ENCODE measurements at regions not wholly inside any gene's neighbourhood (a gene's known extent, or its start where the extent isn't known, plus 50 kb on each side); places are given as distances from the start of the nearest gene placed in this dataset.

DNA sequence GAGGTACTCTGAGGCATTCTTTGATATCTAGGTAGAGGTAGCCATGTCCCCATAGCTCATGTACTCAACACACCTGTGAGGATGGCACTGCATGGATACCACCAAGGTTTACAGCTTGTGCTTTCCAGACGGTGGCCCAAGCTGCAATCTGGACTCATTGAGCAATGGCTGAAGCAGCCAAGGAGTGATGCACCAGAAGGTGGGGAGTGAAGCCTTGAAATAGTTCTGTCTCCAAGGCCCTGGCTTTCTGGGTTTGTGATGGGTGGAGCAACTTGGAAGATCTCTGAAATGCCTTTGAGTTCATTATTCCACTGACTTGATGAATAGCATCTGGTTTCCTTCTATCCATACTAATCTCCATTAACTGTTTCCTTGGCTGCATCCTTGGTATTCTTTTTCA, 290.0 kb upstream of the NOVA1 start:
- TF ChIP-seq EZH2phosphoT487 (IDR thresholded peaks at IDR 0.05; ENCODE audit: insufficient read depth, low read depth) (no peak), EZH2 (IDR thresholded peaks at IDR 0.05; ENCODE audit: insufficient read depth, poor library complexity, severe bottlenecking) (no peak)
- Histone ChIP-seq H4K20me1 (ENCODE audit: insufficient read depth) (no peaks in the 10 kb centered on the region), H3K4me3 (no peak overlapping the region), H3F3A (ENCODE audit: insufficient read depth) (no peaks in the 10 kb centered on the region), H3K9me3 (ENCODE audit: low read depth) (no peaks in the 10 kb centered on the region), H3K27me3 (replicated peaks; ENCODE audit: insufficient read depth) (no peaks in the 10 kb centered on the region), H3K79me2 (ENCODE audit: insufficient read depth) (no peaks in the 10 kb centered on the region), H3K9ac (no peak overlapping the region), H3K27ac (no peak overlapping the region), H2AFZ (no peak overlapping the region), H3K4me2 (ENCODE audit: unreplicated experiment) (no peak overlapping the region), H3K4me1 (ENCODE audit: insufficient read depth) (no peaks in the 10 kb centered on the region), H3K36me3 (ENCODE audit: low read depth) (no peaks in the 10 kb centered on the region), H3K9me2 (ENCODE audit: insufficient read depth) (no peaks in the 10 kb centered on the region)
- in situ Hi-C loops (cut with MboI) = no loop called here
- WGBS, 2 experiments (ENCODE audit: low coverage in 1 of 2, low lambda C conversion rate in 2 of 2, missing lambda C conversion rate in 2 of 2) = 8 to 15% methylated on average over 1 of the region's 1 CpG
- peak; percentile 11 for DNase-seq

DNA sequence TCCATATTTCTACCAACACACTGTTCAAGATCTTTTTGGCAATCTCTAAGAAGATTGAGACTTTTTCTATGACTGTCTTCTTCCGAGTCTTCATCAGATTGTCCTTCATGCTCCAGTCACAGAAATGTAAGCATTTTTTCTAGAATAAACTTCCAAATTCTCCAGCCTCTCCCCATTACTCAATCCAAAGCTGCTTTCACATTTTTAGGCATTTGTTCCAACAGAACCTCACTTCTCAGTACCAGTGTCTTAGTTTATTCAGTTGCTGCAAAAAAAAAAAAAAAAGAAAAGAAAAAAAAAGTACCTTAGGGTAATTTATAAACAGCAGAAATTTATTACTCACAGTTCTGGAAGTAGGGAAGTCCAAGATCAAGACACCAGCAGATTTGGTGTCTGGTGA, 290.8 kb upstream of the NOVA1 start:
- H2AFZ ChIP-seq = no peak overlapping the region
- in situ Hi-C loops (cut with MboI) = no loop called here
- no peaks in the 10 kb centered on the region for H3K9me2 ChIP-seq (ENCODE audit: insufficient read depth)
- H3K27me3 ChIP-seq (replicated peaks; ENCODE audit: insufficient read depth) = no peaks in the 10 kb centered on the region
- no peaks in the 10 kb centered on the region for H3K36me3 ChIP-seq (ENCODE audit: low read depth)
- H3K9me3 ChIP-seq (ENCODE audit: low read depth) = no peaks in the 10 kb centered on the region
- H3K9ac ChIP-seq = no peak overlapping the region
- no peaks in the 10 kb centered on the region for H3K4me1 ChIP-seq (ENCODE audit: insufficient read depth)
- 6 to 18% methylated on average over 1 of the region's 1 CpG for WGBS, 2 experiments (ENCODE audit: low coverage in 1 of 2, low lambda C conversion rate in 2 of 2, missing lambda C conversion rate in 2 of 2)
- no peak overlapping the region for H3K4me2 ChIP-seq (ENCODE audit: unreplicated experiment)
- H4K20me1 ChIP-seq (ENCODE audit: insufficient read depth) = no peaks in the 10 kb centered on the region
- no peak overlapping the region for H3K4me3 ChIP-seq
- TF ChIP-seq EZH2 (IDR thresholded peaks at IDR 0.05; ENCODE audit: insufficient read depth, poor library complexity, severe bottlenecking) = no peak
- no peak for TF ChIP-seq EZH2phosphoT487 (IDR thresholded peaks at IDR 0.05; ENCODE audit: insufficient read depth, low read depth)
- no peaks in the 10 kb centered on the region for H3F3A ChIP-seq (ENCODE audit: insufficient read depth)
- no peaks in the 10 kb centered on the region for H3K79me2 ChIP-seq (ENCODE audit: insufficient read depth)
- H3K27ac ChIP-seq = no peak overlapping the region
- no peak for DNase-seq

DNA sequence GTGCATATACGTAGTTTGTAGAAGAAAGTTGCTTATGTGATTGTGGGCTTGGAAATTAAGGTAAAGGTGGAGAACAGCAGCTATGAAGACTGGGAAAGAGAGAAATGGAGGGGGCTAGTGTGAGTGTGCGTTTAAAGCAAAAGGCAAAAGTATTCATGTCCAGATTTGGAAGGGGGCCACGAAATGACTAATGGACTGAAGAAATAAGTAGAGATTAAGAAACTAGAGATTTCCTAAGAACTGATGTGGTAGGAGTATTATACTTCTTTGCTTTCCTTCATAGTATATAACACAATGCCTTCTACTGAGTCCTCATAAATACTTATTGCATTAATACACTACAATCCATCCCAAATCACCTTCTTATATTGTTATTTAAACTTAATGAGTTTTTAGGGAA, 298.6 kb upstream of the NOVA1 start:
- Histone ChIP-seq H3F3A (ENCODE audit: insufficient read depth) (no peaks in the 10 kb centered on the region), H3K36me3 (ENCODE audit: low read depth) (no peaks in the 10 kb centered on the region), H3K27ac (no peak overlapping the region), H3K4me1 (ENCODE audit: insufficient read depth) (no peaks in the 10 kb centered on the region), H3K27me3 (replicated peaks; ENCODE audit: insufficient read depth) (no peaks in the 10 kb centered on the region), H3K4me3 (no peak overlapping the region), H3K79me2 (ENCODE audit: insufficient read depth) (no peaks in the 10 kb centered on the region), H3K9ac (no peak overlapping the region), H3K9me3 (ENCODE audit: low read depth) (no peaks in the 10 kb centered on the region), H3K9me2 (ENCODE audit: insufficient read depth) (no peaks in the 10 kb centered on the region), H3K4me2 (ENCODE audit: unreplicated experiment) (no peak overlapping the region), H4K20me1 (ENCODE audit: insufficient read depth) (no peaks in the 10 kb centered on the region), H2AFZ (no peak overlapping the region)
- no peak for TF ChIP-seq EZH2phosphoT487 (IDR thresholded peaks at IDR 0.05; ENCODE audit: insufficient read depth, low read depth)
- TF ChIP-seq EZH2 (IDR thresholded peaks at IDR 0.05; ENCODE audit: insufficient read depth, poor library complexity, severe bottlenecking) = no peak
- DNase-seq = peak; percentile 70
- 42 to 48% methylated on average over 3 of the region's 3 CpGs for WGBS, 2 experiments (ENCODE audit: low coverage in 1 of 2, low lambda C conversion rate in 2 of 2, missing lambda C conversion rate in 2 of 2)
- in situ Hi-C loops (cut with MboI) = no loop called here

DNA sequence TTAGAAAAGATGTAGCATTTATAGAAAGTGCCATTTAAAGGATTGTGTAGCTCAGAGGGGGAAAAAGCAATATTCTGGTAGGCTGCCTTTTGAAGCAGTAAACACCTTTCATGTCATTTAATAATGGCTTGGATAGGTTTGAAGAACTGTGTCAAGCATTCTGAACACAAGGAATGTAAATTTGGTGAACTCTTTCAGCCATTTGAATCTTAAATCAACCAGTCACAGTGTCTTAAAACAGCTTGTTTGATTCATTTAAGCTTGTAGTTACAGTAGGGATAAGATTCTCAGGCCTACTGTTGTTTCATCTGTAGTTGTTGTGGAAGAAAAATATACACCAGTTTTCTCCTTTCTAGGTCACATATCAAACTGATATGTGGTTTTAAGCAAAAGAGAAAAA, 299.4 kb upstream of the NOVA1 start:
- no peak overlapping the region for H3K4me2 ChIP-seq (ENCODE audit: unreplicated experiment)
- H3K4me3 ChIP-seq = no peak overlapping the region
- no peak for DNase-seq
- H3K9ac ChIP-seq = no peak overlapping the region
- no peaks in the 10 kb centered on the region for H3F3A ChIP-seq (ENCODE audit: insufficient read depth)
- H3K9me3 ChIP-seq (ENCODE audit: low read depth) = no peaks in the 10 kb centered on the region
- H4K20me1 ChIP-seq (ENCODE audit: insufficient read depth) = no peaks in the 10 kb centered on the region
- no peaks in the 10 kb centered on the region for H3K79me2 ChIP-seq (ENCODE audit: insufficient read depth)
- H3K27me3 ChIP-seq (replicated peaks; ENCODE audit: insufficient read depth) = no peaks in the 10 kb centered on the region
- H3K36me3 ChIP-seq (ENCODE audit: low read depth) = no peaks in the 10 kb centered on the region
- no peaks in the 10 kb centered on the region for H3K4me1 ChIP-seq (ENCODE audit: insufficient read depth)
- in situ Hi-C loops (cut with MboI) = no loop called here
- no peak overlapping the region for H3K27ac ChIP-seq
- H3K9me2 ChIP-seq (ENCODE audit: insufficient read depth) = no peaks in the 10 kb centered on the region; the same call in 1 of the 2 replicates
- no peak overlapping the region for H2AFZ ChIP-seq
- no peak for TF ChIP-seq EZH2phosphoT487 (IDR thresholded peaks at IDR 0.05; ENCODE audit: insufficient read depth, low read depth)

DNA sequence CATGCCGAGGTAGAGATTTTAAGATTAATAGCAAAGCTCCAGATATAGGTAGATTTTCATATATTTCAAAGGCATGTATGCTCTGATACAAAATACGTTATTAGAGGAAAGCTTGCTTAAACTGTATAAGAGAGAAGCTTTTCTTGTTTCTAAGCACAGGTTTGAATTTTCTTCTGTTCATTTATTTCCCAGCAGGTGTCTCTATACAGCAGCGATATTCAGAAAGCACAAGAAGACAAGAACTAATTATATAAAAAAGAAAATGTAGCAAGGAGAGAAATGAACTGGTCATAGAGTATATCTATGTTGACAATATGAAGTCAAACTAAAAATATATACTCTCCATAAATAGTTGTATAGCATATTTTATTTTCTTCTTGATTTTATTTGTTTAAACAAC, 307.4 kb upstream of the NOVA1 start:
- 75 to 83% methylated on average over 3 of the region's 3 CpGs for WGBS, 2 experiments (ENCODE audit: low coverage in 1 of 2, low lambda C conversion rate in 2 of 2, missing lambda C conversion rate in 2 of 2)
- in situ Hi-C loops (cut with MboI) = no loop called here
- no peak for DNase-seq

More for the DNA sequence above, 307.4 kb upstream of the NOVA1 start:
- Histone ChIP-seq H4K20me1 (ENCODE audit: insufficient read depth) (no peaks in the 10 kb centered on the region), H2AFZ (no peak overlapping the region), H3K9me2 (ENCODE audit: insufficient read depth) (peaks cover 7% of the 10 kb centered on the region; the same call in 1 of the 2 replicates), H3K9me3 (ENCODE audit: low read depth) (no peaks in the 10 kb centered on the region), H3F3A (ENCODE audit: insufficient read depth) (no peaks in the 10 kb centered on the region), H3K27me3 (replicated peaks; ENCODE audit: insufficient read depth) (no peaks in the 10 kb centered on the region), H3K4me3 (no peak overlapping the region), H3K4me2 (ENCODE audit: unreplicated experiment) (no peak overlapping the region), H3K4me1 (ENCODE audit: insufficient read depth) (no peaks in the 10 kb centered on the region), H3K36me3 (ENCODE audit: low read depth) (no peaks in the 10 kb centered on the region), H3K27ac (no peak overlapping the region), H3K9ac (no peak overlapping the region), H3K79me2 (ENCODE audit: insufficient read depth) (no peaks in the 10 kb centered on the region)
- TF ChIP-seq EZH2phosphoT487 (IDR thresholded peaks at IDR 0.05; ENCODE audit: insufficient read depth, low read depth) (no peak), EZH2 (IDR thresholded peaks at IDR 0.05; ENCODE audit: insufficient read depth, poor library complexity, severe bottlenecking) (no peak)
